ENCODE measurements at regions not wholly inside any gene's neighbourhood (a gene's known extent, or its start where the extent isn't known, plus 50 kb on each side); places are given as distances from the start of the nearest gene placed in this dataset.
"Not testable (repeated sequence)": the region's sequence is repeated elsewhere in the genome, so short reads cannot be mapped to it uniquely, and the experiment has no call there.

DNA sequence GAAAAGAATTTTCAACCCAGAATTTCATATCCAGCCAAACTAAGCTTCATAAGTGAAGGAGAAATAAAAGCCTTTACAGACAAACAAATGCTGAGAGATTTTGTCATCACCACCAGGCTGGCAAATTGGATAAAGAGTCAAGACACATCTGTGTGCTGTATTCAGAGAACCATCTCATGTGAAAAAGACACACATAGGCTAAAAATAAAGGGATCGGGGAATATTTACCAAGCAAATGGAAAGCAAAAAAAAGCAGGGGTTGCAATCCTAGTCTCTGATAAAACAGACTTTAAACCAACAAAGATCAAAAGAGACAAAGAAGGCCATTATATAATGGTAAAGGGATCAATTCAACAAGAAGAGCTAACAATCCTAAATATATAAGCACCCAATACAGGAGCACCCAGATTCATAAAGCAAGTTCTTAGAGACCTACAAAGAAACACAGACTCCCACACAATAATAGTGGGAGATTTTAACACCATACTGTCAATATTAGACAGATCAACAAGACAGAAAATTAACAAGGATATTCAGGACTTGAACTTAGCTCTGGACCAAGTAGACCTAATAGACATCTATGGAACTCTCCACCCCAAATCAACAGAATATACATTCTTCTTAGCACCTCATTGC, 55.9 kb upstream of the ACSM6 start:
- not testable (repeated sequence) for DNase-seq

DNA sequence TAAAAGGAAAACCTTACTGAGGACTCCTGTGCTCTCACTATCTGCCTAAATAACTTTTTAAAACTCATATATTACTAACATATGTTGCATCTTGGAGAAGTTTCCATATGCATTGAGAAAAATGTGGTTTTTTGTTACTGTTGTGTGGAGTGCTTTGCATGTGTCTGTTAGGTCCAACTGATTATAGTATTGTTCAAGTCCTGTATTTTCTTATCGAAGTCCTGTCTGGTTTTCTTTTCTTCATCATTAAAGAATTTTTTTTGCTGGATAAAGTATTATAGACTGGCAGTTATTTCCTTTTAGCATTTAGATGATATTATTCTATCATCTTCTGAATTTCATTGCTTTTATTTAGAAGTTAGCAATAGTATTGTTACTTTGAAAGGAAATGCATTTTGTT, 59.5 kb upstream of the ACSM6 start:
- DNase-seq: no peak

DNA sequence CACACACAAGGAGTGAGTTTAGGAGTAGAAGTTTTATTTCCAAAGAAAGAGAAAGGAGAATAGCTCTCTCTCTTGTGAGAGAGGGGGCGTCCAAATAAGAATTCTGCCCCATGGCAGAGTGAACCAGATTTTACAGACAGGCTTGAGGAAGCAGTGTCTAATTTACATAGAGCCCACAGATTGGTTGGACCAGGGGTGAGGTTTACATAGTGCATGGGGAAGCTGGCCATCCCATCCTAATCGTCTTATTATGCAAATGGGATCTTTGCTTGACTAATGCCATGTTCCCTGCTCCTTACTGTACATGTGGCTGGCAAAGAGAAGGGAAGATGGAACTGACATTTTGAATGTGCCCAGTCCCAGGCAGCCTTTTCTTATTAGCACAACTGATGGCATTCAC, 60.0 kb upstream of the ACSM6 start:
- DNase-seq: peak; percentile 7 to 22 (median 18)

DNA sequence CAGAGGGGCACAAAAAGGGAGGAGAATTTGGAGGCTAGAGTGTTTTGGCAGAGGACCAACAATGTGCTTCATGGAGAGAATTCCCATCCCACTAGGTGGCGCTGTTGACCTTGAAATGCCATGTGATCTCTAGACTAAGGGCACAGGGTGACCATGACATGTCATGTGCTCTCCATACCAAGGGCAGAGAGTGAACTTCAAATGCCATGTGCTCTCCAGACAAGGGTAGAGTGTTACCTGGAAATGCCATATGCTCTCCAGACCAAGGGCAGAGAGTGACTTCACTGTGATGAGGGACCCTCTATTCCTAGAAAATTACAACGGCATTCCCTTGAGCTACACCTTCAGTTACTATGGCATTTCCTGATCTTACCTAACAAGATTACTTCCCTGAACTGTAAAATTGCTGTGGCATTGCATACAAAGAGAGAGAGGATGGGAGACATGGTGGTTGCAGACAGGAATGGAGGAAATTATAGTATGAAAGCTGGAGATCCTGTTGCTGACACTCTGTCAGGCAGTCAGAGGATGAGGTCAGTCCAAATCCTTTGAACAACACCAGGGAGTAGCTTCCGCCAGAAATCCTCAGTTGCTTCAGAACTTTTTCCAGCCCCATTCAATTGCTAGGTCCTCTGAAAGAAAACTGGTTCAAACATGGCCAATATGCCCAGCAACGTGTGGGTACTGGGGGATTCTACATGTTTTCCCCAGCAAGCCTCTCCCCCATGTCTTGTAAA, 60.9 kb upstream of the ACSM6 start:
- DNase-seq: peak; percentile 86 to 90 (median 90)

DNA sequence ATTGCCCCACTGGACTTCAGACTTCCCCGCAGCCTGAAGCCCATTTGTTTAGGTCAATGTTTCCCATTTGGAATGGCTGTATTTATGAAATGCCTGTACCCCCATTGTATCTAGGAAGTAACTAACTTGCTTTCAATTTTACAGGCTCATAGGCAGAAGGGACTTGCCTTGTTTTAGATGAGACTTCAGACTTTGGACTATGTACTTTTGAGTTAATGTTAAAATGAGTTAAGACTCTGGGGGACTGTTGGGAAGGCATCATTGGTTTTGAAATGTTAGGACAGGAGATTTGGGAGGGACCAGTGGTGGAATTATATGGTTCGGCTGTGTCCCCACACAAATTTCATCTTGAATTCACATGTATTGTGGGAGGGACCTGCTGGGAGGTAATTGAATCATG, 61.1 kb upstream of the CYP2C8 start:
- DNase-seq: not testable (repeated sequence)

DNA sequence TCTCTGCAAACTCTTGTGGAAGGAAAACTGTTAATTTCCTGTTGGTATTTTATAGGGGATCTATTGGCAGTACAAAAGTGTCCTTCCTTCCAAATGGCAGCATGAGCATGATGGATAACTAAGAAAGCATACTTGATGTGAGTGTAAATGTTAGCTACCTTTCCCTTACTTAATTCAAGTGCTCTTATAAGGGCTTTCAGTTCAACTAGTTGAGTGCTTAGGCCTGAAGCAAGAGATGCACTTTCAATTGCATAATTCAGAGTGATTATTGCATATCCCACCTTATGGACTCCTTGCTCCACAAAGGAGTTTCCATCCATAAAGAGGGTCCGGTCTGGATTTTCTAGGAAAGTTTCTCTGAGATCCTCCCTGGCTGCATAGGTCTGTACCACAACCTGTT, 56.3 kb upstream of the CYP2C8 start:
- DNase-seq: no peak

DNA sequence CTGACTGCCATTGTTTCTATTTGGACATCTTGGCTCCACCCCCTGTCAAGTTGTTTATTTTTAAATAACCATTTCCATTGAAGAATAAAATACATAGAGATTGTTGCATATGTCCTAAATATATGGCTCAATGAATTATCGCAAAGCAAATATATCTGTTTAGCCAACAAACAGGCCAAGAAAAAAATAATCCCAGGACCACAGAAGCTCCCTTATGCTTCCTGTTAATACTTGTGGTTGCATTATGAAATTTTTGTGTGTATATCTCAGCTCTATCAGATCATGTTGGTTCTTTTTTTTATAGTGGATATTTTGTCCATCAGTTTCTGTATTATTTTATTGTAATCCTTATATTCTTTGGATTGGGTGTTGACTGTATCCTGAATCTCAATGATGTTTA, 53.4 kb upstream of the CYP2C8 start:
- DNase-seq: no peak

DNA sequence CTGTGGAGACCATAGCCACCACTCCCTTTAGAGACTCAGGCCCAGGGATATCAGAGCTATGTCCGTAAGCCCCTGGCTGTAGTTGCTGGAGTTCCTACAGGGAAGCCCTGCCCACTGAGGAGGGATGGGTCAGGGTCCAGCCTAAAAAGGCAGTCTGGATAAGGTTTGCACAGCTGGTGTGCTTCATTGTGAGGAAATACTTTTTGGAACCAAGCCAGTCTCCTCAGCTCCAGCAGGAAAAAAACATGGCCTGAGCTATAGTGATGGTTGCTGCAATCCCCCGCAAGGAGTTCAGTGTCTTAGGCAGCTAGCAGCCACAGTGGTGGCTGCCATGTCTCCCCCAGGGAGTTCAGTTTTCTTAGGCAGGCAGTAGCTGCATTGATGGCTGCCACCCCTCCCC, 52.6 kb upstream of the CYP2C8 start:
- DNase-seq: no peak

Data from suppressor macrophage treated with lipopolysaccharide for 1 hour (primary cell).